Activated CD8-positive, alpha-beta T cell treated with anti-CD3 and anti-CD28 coated beads, Interleukin-2, amount 10 ng/mL, durations not matched to agents 7 days and 5 days (primary cell): ENCODE measurements at regions not wholly inside any gene's neighbourhood (a gene's known extent, or its start where the extent isn't known, plus 50 kb on each side); places are given as distances from the start of the nearest gene placed in this dataset.
"Not testable (repeated sequence)": the region's sequence is repeated elsewhere in the genome, so short reads cannot be mapped to it uniquely, and the experiment has no call there.

Experiments used
- ATAC-seq: fragments of 150-1000 bp; cut with Tn5 transposase; one replicate; pipeline ENCODE4 v1.10.0; 2021; ENCODE audit warnings: moderate library complexity
- CTCF ChIA-PET: fragments of 350-600 bp; sonication (Branson Sonifier 250); formaldehyde crosslinking; loops from one replicate; lab custom pipeline; 2021; ENCODE audit warnings: antibody characterized with exemption; lab: Charles Lee
- POLR2A ChIA-PET: fragments of 350-600 bp; sonication (Branson Sonifier 250); formaldehyde crosslinking; loops from one replicate; lab custom pipeline; 2021; ENCODE audit warnings: antibody characterized with exemption; lab: Charles Lee
- DNase-seq: peaks from one replicate; pipeline ENCODE4 v3.0.0-alpha.2; 2020
- H3K27ac Mint-ChIP-seq: one replicate; pipeline ENCODE4 v1.8.0; 2021; ENCODE audit warnings: mild to moderate bottlenecking, mixed read lengths
- H3K27me3 Mint-ChIP-seq: one replicate; pipeline ENCODE4 v1.8.0; 2021; ENCODE audit warnings: low read depth, mixed read lengths
- H3K36me3 Mint-ChIP-seq: one replicate; pipeline ENCODE4 v1.8.0; 2021; ENCODE audit warnings: low read depth, mixed read lengths
- H3K4me1 Mint-ChIP-seq: one replicate; pipeline ENCODE4 v1.8.0; 2021; ENCODE audit warnings: low read depth, mixed read lengths
- H3K4me3 Mint-ChIP-seq: one replicate; pipeline ENCODE4 v1.8.0; 2021; ENCODE audit warnings: mild to moderate bottlenecking, mixed read lengths
- H3K9me3 Mint-ChIP-seq: one replicate; pipeline ENCODE4 v1.8.0; 2022; ENCODE audit warnings: mixed read lengths; ENCODE audit not compliant: insufficient read depth

DNA sequence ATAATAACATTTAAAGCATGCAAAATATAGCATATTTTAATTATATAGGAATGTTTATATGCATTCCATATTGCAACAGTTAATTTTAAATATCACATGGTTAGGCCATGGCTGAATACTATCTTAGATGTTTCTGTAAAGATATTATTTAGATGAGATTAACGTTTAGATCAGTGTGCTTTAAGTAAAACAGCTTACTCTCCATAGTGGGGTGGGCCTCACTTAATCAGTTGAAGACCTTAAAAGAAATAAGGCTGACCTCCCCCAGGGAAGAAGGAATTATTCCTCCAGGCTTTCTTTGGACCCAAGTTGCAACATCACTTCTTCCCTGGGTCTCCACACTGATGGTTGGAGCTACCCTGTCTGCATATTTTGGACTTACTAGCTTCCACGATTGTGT is 1246.5 kb downstream of the TYW1 start:
- POLR2A ChIA-PET: no interaction called here
- ATAC-seq: no peak

DNA sequence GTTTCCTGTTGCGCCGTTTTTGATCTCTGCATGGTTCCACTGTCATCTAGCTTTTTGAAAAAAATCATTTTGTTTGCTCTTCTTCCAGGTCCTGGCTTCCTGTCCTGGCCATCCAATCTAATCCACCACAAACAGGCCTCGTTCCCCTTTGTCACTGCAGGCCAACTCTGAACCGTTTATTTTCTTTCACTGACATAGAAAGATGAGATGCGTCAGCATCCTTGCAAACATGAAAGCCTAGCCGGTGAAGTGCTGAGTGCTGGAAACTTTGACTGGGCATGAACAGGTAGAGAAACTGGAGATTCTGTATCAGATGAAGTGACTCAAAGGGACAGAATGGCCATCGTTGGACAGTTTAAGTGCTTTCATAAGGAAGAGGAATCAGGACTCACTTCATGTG is 1247.8 kb downstream of the TYW1 start:
- Mint-ChIP-seq H3K4me3 (no peak overlapping the region), H3K36me3 (no peaks in the 10 kb centered on the region), H3K27ac (no peak overlapping the region), H3K27me3 (no peaks in the 10 kb centered on the region), H3K4me1 (no peaks in the 10 kb centered on the region), H3K9me3 (peaks cover 25% of the 10 kb centered on the region)
- DNase-seq (no peak), ATAC-seq (no peak)
- ChIA-PET CTCF (no interaction called here), POLR2A (no interaction called here)

More for the DNA sequence above, 1246.5 kb downstream of the TYW1 start:
- no peak overlapping the region for H3K4me3 Mint-ChIP-seq
- peaks cover 27% of the 10 kb centered on the region for H3K9me3 Mint-ChIP-seq
- H3K4me1 Mint-ChIP-seq: no peaks in the 10 kb centered on the region
- CTCF ChIA-PET: no interaction called here
- H3K27ac Mint-ChIP-seq: no peak overlapping the region
- H3K36me3 Mint-ChIP-seq: no peaks in the 10 kb centered on the region
- no peaks in the 10 kb centered on the region for H3K27me3 Mint-ChIP-seq
- no peak for DNase-seq

DNA sequence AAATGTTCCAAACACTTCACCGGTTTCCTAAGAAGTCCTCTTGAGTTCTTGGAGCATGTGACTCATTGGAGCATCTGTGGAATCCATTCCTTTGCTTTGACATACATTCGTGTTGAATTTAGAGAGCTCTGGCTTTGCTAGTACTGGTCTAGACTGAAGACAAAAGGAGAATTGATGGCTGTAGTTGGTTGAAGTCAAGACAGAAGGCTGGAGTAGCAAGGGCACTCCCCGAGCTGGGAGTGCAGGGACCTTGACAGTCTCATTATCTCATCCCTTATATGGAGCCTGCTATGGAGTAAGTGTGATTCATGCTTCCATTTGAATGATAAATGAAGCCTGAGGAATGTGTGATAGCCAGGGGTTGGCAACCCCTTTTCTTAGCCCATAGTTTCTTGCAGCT is 1249.1 kb downstream of the TYW1 start:
- Mint-ChIP-seq H3K36me3 (no peaks in the 10 kb centered on the region), H3K9me3 (peaks cover 19% of the 10 kb centered on the region), H3K4me3 (no peak overlapping the region), H3K27ac (no peak overlapping the region), H3K27me3 (no peaks in the 10 kb centered on the region), H3K4me1 (no peaks in the 10 kb centered on the region)
- ATAC-seq: no peak
- ChIA-PET CTCF (no interaction called here), POLR2A (no interaction called here)
- DNase-seq: no peak

DNA sequence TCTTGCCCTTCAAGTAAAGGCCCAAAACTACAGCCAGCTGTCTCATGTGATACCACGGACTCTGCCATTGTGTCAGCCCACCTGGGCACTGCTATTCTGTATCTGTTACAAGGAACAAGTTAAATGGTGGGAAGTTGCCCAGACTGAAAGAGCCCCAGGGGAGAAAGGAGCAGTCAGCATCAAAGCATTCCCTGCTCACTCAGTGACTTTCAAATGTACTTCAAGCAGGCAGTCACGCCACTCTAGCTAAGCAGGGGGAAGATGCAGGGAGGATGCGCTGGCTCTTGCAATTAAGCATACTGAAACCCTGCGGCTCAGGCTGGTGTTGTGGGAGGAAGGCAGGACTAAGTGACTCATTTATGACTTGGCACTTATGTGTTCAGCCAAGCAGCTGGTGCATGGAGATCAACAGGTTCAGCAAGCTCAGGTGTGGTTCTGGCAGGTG is 1249.6 kb downstream of the TYW1 start:
- Mint-ChIP-seq H3K27me3 (no peaks in the 10 kb centered on the region), H3K9me3 (peaks cover 17% of the 10 kb centered on the region), H3K4me3 (no peak overlapping the region), H3K27ac (no peak overlapping the region), H3K36me3 (no peaks in the 10 kb centered on the region), H3K4me1 (no peaks in the 10 kb centered on the region)
- POLR2A ChIA-PET: no interaction called here
- no peak for ATAC-seq
- DNase-seq: no peak
- CTCF ChIA-PET: no interaction called here

DNA sequence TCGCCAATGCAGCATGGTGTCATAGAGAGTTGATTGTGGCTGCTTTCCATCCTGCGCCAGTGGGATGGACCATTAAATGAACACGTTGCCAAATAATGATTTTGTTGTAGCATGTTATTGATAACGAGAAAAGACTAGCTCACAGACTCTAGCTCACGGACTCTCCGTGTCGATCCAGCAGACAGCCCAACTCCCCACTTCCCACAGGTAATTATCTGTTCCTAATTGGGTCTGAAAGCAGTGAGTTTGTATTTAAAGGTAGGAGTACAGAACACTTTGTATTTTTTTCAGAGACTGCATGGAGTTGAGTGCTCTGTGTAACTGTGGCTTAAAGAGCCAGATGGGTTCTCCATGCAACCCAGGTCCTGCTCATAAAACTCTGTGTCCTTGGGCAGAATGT is 1250.5 kb downstream of the TYW1 start:
- Mint-ChIP-seq H3K27me3 (no peaks in the 10 kb centered on the region), H3K36me3 (no peaks in the 10 kb centered on the region), H3K4me1 (no peaks in the 10 kb centered on the region), H3K9me3 (peaks cover 14% of the 10 kb centered on the region), H3K27ac (no peak overlapping the region), H3K4me3 (no peak overlapping the region)
- DNase-seq (no peak), ATAC-seq (no peak)
- ChIA-PET CTCF (no interaction called here), POLR2A (no interaction called here)

DNA sequence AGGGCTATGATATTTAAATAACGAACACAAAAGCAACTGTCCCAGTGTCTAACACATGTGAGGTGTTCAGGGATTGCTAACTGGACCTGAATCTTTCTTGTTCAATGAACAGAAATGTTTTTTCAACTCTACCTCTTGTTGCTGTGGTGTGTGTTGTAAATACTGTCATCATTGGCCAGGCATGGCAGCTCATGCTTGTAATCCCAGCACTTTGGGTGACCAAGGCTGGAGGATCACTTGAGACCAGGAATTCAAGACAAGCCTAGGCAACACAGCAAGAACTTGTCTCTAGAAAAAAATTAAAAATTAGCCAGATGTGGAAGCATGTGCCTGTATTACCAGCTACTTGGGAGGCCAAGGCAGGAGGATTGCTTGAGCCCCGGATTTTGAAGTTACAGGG is 1250.9 kb downstream of the TYW1 start:
- Mint-ChIP-seq H3K4me1 (no peaks in the 10 kb centered on the region), H3K4me3 (no peak overlapping the region), H3K36me3 (no peaks in the 10 kb centered on the region), H3K27me3 (no peaks in the 10 kb centered on the region), H3K9me3 (peaks cover 9% of the 10 kb centered on the region), H3K27ac (no peak overlapping the region)
- ChIA-PET POLR2A (no interaction called here), CTCF (no interaction called here)
- DNase-seq (no peak), ATAC-seq (no peak)

DNA sequence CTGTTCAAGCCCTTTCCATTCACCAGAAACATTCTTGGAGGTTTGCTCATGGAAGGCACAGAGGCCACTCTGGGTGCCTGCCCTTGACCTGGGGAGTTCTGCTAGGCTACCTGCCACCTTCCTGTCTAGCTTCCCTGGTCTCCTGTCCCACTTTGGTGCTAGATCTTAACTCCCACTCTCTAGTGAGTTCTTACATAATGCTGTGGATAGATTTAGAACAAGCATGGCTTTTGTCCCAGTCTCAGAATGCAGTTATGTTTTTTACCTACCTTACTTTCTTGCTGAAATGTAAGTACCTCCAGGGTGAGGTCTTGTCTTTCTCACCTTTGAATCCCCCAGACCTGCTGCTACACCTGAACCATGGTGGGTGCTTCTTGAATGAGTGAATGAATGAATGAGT is 1252.3 kb downstream of the TYW1 start:
- no peak for DNase-seq
- ChIA-PET POLR2A (no interaction called here), CTCF (no interaction called here)
- no peak for ATAC-seq
- Mint-ChIP-seq H3K36me3 (no peaks in the 10 kb centered on the region), H3K4me1 (no peaks in the 10 kb centered on the region), H3K27me3 (no peaks in the 10 kb centered on the region), H3K4me3 (no peak overlapping the region), H3K27ac (no peak overlapping the region), H3K9me3 (peaks cover 6% of the 10 kb centered on the region)

DNA sequence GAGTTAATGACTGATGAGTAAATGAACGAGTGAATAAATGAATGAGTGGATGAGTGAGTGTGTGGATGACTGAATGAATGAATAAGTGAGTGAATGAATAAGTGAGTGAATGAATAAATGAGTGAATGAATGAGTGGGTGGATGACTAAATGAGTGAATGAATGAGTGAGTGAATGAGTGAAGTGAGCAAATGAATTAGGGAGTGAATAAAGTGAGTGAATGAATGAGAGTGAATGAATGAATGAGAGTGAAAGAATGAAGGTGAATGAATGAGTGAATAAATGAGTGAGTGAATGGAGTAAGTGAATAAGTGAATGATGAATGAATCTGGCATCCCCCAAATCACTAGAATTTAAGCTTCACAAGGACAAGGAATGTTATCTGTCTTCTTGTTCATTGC is 1253.0 kb downstream of the TYW1 start:
- H3K27ac Mint-ChIP-seq: no peak overlapping the region
- CTCF ChIA-PET: no interaction called here

DNA sequence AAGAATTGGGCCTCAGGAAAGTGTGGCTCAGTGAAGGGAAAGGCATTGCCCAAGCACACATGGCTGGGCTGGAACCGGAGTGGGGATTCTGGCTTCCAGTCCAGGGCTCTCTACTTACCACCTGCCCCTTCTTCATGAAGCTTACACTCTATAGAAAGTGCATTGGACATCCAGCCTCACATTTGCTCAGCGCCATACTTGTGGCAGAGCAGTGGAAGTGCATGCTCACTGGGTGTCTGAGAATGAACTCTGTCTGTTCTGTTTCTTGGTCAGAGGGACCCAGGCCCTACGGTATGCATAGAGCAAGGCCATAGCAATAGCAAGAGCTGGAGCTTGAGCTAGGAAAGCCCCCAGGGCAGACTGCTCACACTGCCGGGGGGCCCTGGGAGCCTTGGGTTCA is 1253.5 kb downstream of the TYW1 start:
- Mint-ChIP-seq H3K36me3 (no peaks in the 10 kb centered on the region), H3K27me3 (no peaks in the 10 kb centered on the region), H3K4me3 (no peak overlapping the region), H3K27ac (no peak overlapping the region), H3K9me3 (no peaks in the 10 kb centered on the region), H3K4me1 (no peaks in the 10 kb centered on the region)
- POLR2A ChIA-PET: no interaction called here
- ATAC-seq (no peak), DNase-seq (no peak)
- CTCF ChIA-PET: no interaction called here

More for the DNA sequence above, 1253.0 kb downstream of the TYW1 start:
- H3K4me1 Mint-ChIP-seq: no peaks in the 10 kb centered on the region
- peaks cover 2% of the 10 kb centered on the region for H3K9me3 Mint-ChIP-seq
- POLR2A ChIA-PET: no interaction called here
- ATAC-seq (no peak), DNase-seq (no peak)
- no peak overlapping the region for H3K4me3 Mint-ChIP-seq
- H3K36me3 Mint-ChIP-seq: no peaks in the 10 kb centered on the region
- no peaks in the 10 kb centered on the region for H3K27me3 Mint-ChIP-seq

DNA sequence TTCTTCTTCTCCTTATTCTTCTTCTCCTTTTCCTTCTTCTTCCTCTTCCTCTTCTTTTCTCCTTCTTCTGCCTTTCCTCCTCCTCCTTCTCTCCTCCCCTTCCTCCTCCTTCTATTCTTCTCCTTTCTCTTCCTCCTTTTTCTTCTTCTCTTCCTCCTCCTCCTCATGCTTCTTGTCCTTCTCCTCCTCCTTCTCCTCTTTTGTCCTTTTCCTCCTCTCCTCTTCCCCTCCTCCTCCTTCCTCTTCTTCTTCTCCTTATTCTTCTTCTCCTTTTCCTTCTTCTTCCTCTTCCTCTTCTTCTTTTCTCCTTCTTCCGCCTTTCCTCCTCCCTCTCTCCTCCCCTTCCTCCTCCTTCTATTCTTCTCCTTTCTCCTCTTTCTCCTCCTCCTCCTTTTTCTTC is 1258.2 kb downstream of the TYW1 start:
- POLR2A ChIA-PET, H3K36me3 Mint-ChIP-seq, H3K9me3 Mint-ChIP-seq, CTCF ChIA-PET, DNase-seq, H3K27ac Mint-ChIP-seq, H3K27me3 Mint-ChIP-seq, H3K4me3 Mint-ChIP-seq, H3K4me1 Mint-ChIP-seq, ATAC-seq: not testable (repeated sequence)

DNA sequence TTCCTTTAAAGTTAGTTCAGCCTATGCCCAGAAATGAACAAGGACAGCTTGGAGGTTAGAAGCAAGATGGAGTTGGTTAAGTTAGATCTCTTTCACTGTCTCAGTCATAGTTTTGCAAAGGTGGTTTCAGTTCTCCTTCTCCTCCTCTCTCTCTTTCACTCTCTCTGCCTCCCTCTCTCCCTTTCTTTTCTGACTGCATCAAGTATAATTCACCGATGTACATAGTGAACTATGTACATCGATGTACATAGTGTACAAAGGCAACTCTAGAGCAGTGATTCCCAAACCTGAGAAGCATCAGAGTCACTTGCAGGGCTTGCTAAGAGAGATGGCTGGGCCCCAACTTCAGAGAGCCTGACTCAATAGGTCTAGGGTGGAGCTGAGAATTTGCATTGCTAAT is 1259.7 kb downstream of the TYW1 start:
- POLR2A ChIA-PET: no interaction called here
- no peak overlapping the region for H3K4me3 Mint-ChIP-seq
- no peak overlapping the region for H3K27ac Mint-ChIP-seq
- CTCF ChIA-PET: no interaction called here
- no peak for ATAC-seq
- H3K27me3 Mint-ChIP-seq: no peaks in the 10 kb centered on the region
- no peaks in the 10 kb centered on the region for H3K4me1 Mint-ChIP-seq
- DNase-seq: no peak
- no peaks in the 10 kb centered on the region for H3K36me3 Mint-ChIP-seq
- peaks cover 17% of the 10 kb centered on the region for H3K9me3 Mint-ChIP-seq

DNA sequence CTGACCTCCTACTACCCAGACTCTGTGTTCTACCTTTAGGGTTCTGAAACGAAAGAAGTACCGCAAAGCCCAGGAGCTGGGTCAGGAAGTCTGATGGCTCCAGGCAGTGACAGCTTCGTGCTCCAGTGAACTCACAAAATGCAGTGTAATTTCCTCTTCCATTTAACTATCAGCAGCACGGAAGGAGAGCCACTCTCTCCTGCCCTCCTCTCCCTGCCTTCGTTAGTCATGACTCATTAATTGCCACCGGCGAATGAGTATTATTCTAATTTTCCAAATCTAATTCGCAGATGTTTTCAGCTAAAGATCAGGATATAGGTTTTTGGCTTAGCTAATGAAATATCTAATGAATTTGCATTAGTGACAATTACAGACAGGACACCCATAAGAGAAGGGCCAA is 1262.0 kb downstream of the TYW1 start:
- ChIA-PET POLR2A (no interaction called here), CTCF (no interaction called here)
- Mint-ChIP-seq H3K9me3 (peaks cover 17% of the 10 kb centered on the region), H3K4me1 (no peaks in the 10 kb centered on the region), H3K27me3 (no peaks in the 10 kb centered on the region), H3K36me3 (no peaks in the 10 kb centered on the region), H3K4me3 (no peak overlapping the region), H3K27ac (no peak overlapping the region)
- ATAC-seq: no peak
- no peak for DNase-seq

DNA sequence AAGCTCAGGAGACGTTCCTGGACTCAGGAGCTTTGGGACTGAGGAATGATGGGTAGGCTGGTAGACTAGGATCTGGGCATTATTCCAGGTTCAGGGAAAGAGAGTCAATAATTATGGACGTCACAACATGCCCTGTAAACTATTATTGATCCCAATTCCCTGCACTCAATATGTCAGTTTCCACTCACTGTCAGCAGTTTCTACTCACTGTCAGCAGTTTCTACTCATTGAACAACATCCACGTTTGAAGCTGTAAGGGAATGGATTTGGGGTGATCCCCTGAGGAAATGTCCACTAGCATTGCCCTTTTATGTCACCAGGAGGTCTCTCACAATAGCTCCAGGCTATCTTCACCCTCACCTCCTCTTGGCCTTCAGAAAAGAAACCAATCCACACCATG is 1268.6 kb downstream of the TYW1 start:
- ChIA-PET POLR2A (no interaction called here), CTCF (no interaction called here)
- Mint-ChIP-seq H3K4me1 (no peaks in the 10 kb centered on the region), H3K4me3 (no peak overlapping the region), H3K27ac (no peak overlapping the region), H3K27me3 (no peaks in the 10 kb centered on the region), H3K9me3 (peaks cover 24% of the 10 kb centered on the region), H3K36me3 (no peaks in the 10 kb centered on the region)
- DNase-seq (no peak), ATAC-seq (no peak)
